Osteoblast (primary cell): ENCODE measurements at regions not wholly inside any gene's neighbourhood (a gene's known extent, or its start where the extent isn't known, plus 50 kb on each side); places are given as distances from the start of the nearest gene placed in this dataset.

ENCODE experiments used
- DNase-seq: peaks from one replicate; pipeline ENCODE4 v3.0.0; 2011; ENCODE audit warnings: low spot score, mixed read lengths; ENCODE audit not compliant: insufficient read length; ENCODE audit errors: missing footprints
- H2AFZ ChIP-seq: 2 replicates; pipeline ENCODE4 v1.6.0; 2011; ENCODE audit warnings: mild to moderate bottlenecking, low read length
- H3K27ac ChIP-seq: 2 replicates; pipeline ENCODE4 v1.5.1; 2011; ENCODE audit warnings: mild to moderate bottlenecking, low read depth, low read length, moderate library complexity
- H3K27me3 ChIP-seq: 2 replicates; pipeline ENCODE4 v1.6.0; 2012; ENCODE audit warnings: mild to moderate bottlenecking, control low read depth, inconsistent platforms, low read length, moderate library complexity; ENCODE audit not compliant: insufficient read depth
- H3K36me3 ChIP-seq: 2 replicates; pipeline ENCODE4 v1.5.1; 2011; ENCODE audit warnings: mild to moderate bottlenecking, low read length, control low read depth, moderate library complexity; ENCODE audit not compliant: insufficient read depth
- H3K4me1 ChIP-seq: 2 replicates; pipeline ENCODE4 v1.5.1; 2011; ENCODE audit warnings: mild to moderate bottlenecking, low read length, control low read depth, moderate library complexity; ENCODE audit not compliant: insufficient read depth
- H3K4me2 ChIP-seq: 2 replicates; pipeline ENCODE4 v1.6.0; 2011; ENCODE audit warnings: mild to moderate bottlenecking, low read length; ENCODE audit not compliant: insufficient read depth
- H3K4me3 ChIP-seq: fragments of 200-600 bp; sonication (generic); 3 replicates; pipeline ENCODE4 v1.5.1; 2012; ENCODE audit warnings: mild to moderate bottlenecking, low read length, inconsistent platforms; ENCODE audit not compliant: insufficient read depth
- H3K79me2 ChIP-seq: 2 replicates; pipeline ENCODE4 v1.6.0; 2012; ENCODE audit warnings: mild to moderate bottlenecking, low read length, control low read depth, inconsistent platforms; ENCODE audit not compliant: insufficient read depth
- H3K9me3 ChIP-seq: 2 replicates; pipeline ENCODE4 v1.5.1; 2011; ENCODE audit warnings: low read depth, low read length, control low read depth
- H4K20me1 ChIP-seq: 2 replicates; pipeline ENCODE4 v1.6.0; 2012; ENCODE audit warnings: mild to moderate bottlenecking, low read length, control low read depth; ENCODE audit not compliant: insufficient read depth
- TF ChIP-seq, protein P1 (sequence below): IDR thresholded peaks from 2 replicates; pipeline ENCODE4 v1.5.1; 2011; ENCODE audit warnings: mild to moderate bottlenecking, low read depth, low read length, moderate library complexity; ENCODE audit errors: extremely low read depth

- H2AFZ ChIP-seq = no peak overlapping the region
- no peaks in the 10 kb centered on the region for H3K27me3 ChIP-seq
- DNase-seq = no peak
- H3K4me1 ChIP-seq = no peaks in the 10 kb centered on the region
- H3K36me3 ChIP-seq = no peaks in the 10 kb centered on the region
- TF ChIP-seq, protein P1, sequence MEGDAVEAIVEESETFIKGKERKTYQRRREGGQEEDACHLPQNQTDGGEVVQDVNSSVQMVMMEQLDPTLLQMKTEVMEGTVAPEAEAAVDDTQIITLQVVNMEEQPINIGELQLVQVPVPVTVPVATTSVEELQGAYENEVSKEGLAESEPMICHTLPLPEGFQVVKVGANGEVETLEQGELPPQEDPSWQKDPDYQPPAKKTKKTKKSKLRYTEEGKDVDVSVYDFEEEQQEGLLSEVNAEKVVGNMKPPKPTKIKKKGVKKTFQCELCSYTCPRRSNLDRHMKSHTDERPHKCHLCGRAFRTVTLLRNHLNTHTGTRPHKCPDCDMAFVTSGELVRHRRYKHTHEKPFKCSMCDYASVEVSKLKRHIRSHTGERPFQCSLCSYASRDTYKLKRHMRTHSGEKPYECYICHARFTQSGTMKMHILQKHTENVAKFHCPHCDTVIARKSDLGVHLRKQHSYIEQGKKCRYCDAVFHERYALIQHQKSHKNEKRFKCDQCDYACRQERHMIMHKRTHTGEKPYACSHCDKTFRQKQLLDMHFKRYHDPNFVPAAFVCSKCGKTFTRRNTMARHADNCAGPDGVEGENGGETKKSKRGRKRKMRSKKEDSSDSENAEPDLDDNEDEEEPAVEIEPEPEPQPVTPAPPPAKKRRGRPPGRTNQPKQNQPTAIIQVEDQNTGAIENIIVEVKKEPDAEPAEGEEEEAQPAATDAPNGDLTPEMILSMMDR = no peak
- no peaks in the 10 kb centered on the region for H3K79me2 ChIP-seq
- H3K9me3 ChIP-seq = no peaks in the 10 kb centered on the region
- H3K27ac ChIP-seq = no peak overlapping the region
- H4K20me1 ChIP-seq = no peaks in the 10 kb centered on the region
- no peak overlapping the region for H3K4me3 ChIP-seq
- H3K4me2 ChIP-seq = no peak overlapping the region
Observed at GRCh38 chr7:50228148-50228547, 76.4 kb upstream of the IKZF1 start.

DNA sequence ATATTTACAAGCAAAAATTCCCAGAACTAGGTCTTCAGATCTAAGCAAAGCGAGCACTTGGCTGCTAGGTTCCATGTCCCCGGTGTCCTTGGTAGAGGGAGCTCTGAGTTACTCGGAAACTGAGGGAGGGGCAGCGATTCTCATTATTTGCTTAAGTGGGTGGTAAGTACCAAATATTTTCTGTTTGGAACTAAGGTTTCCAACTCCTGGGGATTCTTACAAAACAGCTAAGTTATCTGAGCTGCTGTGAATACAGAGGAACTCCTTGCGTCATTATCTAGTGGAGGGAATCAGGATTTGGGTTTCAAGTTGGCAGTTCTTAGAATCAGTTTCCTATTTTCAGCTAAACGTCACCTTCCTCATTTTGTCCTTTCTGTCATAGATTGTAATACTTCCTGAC lies 76.8 kb upstream of the IKZF1 start:
- Histone ChIP-seq H3K4me2 (no peak overlapping the region), H4K20me1 (no peaks in the 10 kb centered on the region), H3K4me3 (no peak overlapping the region), H3K27ac (no peak overlapping the region), H2AFZ (no peak overlapping the region), H3K79me2 (no peaks in the 10 kb centered on the region), H3K4me1 (no peaks in the 10 kb centered on the region), H3K27me3 (no peaks in the 10 kb centered on the region), H3K36me3 (no peaks in the 10 kb centered on the region), H3K9me3 (no peaks in the 10 kb centered on the region)
- TF ChIP-seq, protein P1 = no peak
- DNase-seq = no peak

DNA sequence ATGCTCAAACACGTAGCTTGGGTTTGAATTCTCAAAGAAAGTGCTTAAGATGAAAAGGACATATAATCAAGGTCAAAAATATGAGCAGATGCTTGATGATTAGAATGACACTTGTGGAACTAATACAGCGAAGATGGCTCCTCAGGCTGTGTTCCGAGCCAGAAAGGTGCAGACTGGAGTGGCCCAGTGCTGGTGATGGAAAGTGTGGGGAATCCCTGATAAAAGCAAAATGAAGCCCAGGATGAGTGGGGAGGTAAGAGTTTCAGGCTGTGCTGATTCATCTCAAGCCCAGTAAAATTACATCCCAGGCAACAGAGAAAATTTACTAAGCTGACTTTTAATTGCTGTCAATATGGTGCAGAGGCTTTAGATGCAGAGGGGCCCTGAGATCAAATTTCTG lies 77.8 kb upstream of the IKZF1 start:
- H3K27me3 ChIP-seq = no peaks in the 10 kb centered on the region

GRCh38 chr7:50226145-50226544 lies 78.4 kb upstream of the IKZF1 start:
- no peak for DNase-seq
- TF ChIP-seq, protein P1 = no peak
- no peaks in the 10 kb centered on the region for H3K79me2 ChIP-seq
- H2AFZ ChIP-seq = no peak overlapping the region
- no peaks in the 10 kb centered on the region for H3K4me1 ChIP-seq
- H4K20me1 ChIP-seq = no peaks in the 10 kb centered on the region
- no peak overlapping the region for H3K4me3 ChIP-seq
- H3K36me3 ChIP-seq = no peaks in the 10 kb centered on the region
- no peaks in the 10 kb centered on the region for H3K9me3 ChIP-seq
- no peak overlapping the region for H3K27ac ChIP-seq
- no peaks in the 10 kb centered on the region for H3K27me3 ChIP-seq
- no peak overlapping the region for H3K4me2 ChIP-seq

More for the DNA sequence above, 77.8 kb upstream of the IKZF1 start:
- H3K36me3 ChIP-seq = no peaks in the 10 kb centered on the region
- H2AFZ ChIP-seq = no peak overlapping the region
- no peak overlapping the region for H3K4me2 ChIP-seq
- DNase-seq = no peak
- no peak overlapping the region for H3K27ac ChIP-seq
- no peaks in the 10 kb centered on the region for H3K79me2 ChIP-seq
- no peaks in the 10 kb centered on the region for H3K9me3 ChIP-seq
- no peak overlapping the region for H3K4me3 ChIP-seq
- no peaks in the 10 kb centered on the region for H3K4me1 ChIP-seq
- TF ChIP-seq, protein P1 = no peak
- no peaks in the 10 kb centered on the region for H4K20me1 ChIP-seq
